Coronary artery (tissue), 2 donors: ENCODE measurements at regions not wholly inside any gene's neighbourhood (a gene's known extent, or its start where the extent isn't known, plus 50 kb on each side); places are given as distances from the start of the nearest gene placed in this dataset.
A peak's percentile ranks its signal among the peaks of the same experiment; 100 is the strongest.

ENCODE experiments used
- DNase-seq: peaks from one replicate; pipeline ENCODE4 v3.0.0-alpha.2; 2017; ENCODE audit warnings: low spot score
- H3K27ac ChIP-seq, 2 donors: fragments of 200-600 bp; sonication (generic); one replicate each; pipeline ENCODE4 v1.5.1; 2016 to 2019
- H3K4me3 ChIP-seq: fragments of 200-600 bp; sonication (generic); 2 replicates; pipeline ENCODE4 v1.5.1; 2016; ENCODE audit warnings: mild to moderate bottlenecking, moderate library complexity
- CTCF ChIP-seq: fragments of 200-600 bp; sonication (generic); IDR thresholded peaks from one replicate; pipeline ENCODE4 v1.5.1; 2019; ENCODE audit warnings: antibody characterized with exemption

GRCh38 chr13:99120751-99121150 lies 79.9 kb upstream of the UBAC2 start:
- H3K4me3 ChIP-seq = no peak overlapping the region
- no peak for TF ChIP-seq CTCF
- no peak for DNase-seq
- no peak overlapping the region for H3K27ac ChIP-seq

DNA sequence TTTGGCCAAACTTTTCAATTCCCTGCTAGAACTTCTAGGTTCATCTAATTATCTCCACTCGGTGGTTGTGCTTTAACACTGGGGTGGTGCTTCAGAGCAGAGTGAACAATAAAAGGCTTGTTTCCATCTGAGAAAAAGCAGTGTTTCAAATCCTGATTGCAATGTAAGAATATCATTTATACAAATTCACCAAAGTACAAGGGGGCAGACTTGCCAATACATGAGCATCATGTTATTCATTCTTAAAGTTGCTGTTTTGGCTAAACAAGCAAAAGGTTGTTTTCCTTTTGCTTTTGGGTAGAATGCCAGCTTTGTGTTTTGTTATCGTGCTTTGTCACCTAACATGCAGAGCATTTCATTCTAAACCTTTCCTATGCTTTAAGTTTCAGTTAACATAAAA lies 78.5 kb upstream of the UBAC2 start:
- no peak for DNase-seq
- H3K27ac ChIP-seq = no peak overlapping the region
- TF ChIP-seq CTCF = no peak
- no peak overlapping the region for H3K4me3 ChIP-seq

DNA sequence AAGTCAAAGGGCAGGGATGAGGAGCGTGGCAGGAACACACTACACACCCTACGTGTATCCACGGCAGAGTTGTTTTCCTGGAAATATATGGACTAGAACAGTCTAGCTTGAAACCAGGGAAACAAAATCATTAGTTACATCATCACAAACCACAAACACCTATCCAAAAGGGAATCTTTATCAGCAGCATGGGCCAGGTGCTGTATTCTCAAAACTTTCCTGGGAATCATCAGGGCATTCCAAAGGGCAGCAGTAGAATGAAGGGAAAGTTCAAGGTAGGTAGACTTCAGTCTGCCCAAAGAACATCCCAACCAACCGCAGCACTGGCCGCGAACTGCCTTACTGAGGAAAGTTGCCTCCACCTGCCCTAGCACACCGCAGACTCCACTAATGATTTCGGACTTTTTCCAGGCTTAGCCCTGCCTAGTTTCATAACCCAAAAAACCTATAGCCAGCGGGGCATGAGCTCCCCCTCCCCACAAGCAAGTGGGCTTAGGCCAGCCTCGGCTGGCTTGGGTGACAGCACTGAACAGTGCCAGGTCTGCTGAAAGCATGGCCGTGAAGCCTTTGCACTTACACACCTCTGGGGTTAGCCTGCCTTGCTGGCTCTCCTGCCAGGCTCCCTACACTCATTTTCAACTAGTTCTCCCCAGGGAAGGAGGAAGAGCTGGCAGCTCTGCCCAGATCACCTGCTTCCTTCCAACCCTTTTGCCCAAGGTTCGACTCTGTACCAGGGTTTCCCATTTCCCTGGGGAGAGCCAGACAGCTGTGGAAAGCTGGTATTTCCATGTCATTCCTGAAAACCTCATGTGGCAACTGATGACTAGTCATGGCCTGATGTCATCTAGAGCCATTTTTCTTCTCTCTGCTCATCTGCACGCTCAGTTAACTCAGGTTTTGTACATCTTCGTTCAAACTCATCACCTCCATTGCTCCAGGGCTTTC lies 77.3 kb upstream of the UBAC2 start:
- DNase-seq = peak; percentile 61
- Histone ChIP-seq H3K27ac (no peak overlapping the region), H3K4me3 (no peak overlapping the region)
- no peak for TF ChIP-seq CTCF

DNA sequence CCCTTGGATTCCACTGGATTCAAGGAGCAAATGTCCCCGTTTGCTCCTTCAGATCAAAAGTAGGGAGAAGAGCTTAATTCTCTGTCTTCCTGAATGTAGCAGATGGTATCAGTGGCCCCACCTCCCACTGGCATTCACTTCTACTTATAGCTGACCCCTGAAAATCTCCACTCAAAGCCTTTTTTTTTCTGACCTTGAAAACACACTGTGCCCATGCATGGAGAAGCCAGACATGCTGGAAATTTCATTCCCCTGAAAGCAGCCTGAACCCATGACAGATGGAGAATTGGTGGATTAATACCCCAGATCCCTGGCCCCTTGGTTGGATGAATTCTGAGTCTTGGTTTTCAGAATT lies 76.6 kb upstream of the UBAC2 start:
- H3K4me3 ChIP-seq = no peak overlapping the region
- no peak overlapping the region for H3K27ac ChIP-seq
- DNase-seq = no peak
- TF ChIP-seq CTCF = no peak

GRCh38 chr13:99124794-99125316 lies 75.8 kb upstream of the UBAC2 start:
- Histone ChIP-seq H3K27ac (no peak overlapping the region), H3K4me3 (peak overlapping the region; percentile 59)
- TF ChIP-seq CTCF = no peak
- DNase-seq = no peak

DNA sequence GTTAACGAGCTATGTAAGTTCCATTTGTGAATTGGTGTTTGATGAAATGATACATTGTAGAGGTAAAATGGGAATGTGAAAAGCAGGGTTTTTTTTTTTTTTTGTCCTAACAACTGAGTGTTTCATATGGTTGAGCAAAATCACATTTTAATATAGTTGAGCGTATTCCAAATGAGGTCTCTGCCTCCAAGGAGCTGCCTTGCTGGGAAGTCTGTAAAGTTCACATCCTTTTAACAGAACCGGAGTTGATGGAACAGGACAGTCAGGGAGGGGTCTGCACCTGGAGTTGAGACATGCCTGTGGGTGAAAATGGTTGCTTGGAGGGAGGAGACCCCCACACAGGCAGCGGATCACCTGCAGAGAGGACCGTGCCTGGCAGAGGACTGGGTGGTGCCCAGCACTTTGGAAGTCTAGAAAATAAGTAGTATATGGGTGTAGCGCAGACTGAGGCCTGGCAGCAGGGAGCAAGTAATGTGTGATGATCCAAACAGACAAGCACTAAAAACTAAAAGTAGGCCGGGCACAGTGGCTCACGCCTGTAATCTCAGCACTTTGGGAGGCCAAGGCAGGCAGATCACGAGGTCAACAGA lies 75.2 kb upstream of the UBAC2 start:
- no peak for DNase-seq

More for the DNA sequence above, 75.2 kb upstream of the UBAC2 start:
- peak overlapping the region; percentile 59 for H3K4me3 ChIP-seq
- TF ChIP-seq CTCF = no peak
- H3K27ac ChIP-seq = no peak overlapping the region
